H9 (cell line): ENCODE measurements at regions not wholly inside any gene's neighbourhood (a gene's known extent, or its start where the extent isn't known, plus 50 kb on each side); places are given as distances from the start of the nearest gene placed in this dataset.

Source experiments
- DNase-seq: peaks from one replicate; pipeline ENCODE4 v3.0.0-alpha.2; 2017
- H2AFZ ChIP-seq: one replicate; pipeline ENCODE4 v1.6.1; 2013; ENCODE audit warnings: mild to moderate bottlenecking, low read length, control low read depth, moderate library complexity
- H2AK5ac ChIP-seq: 2 replicates; pipeline ENCODE4 v1.6.1; 2013; ENCODE audit warnings: low read length, control low read depth, mixed read lengths; ENCODE audit not compliant: insufficient read length
- H2BK120ac ChIP-seq: one replicate; pipeline ENCODE4 v1.6.1; 2013; ENCODE audit warnings: low read depth, mild to moderate bottlenecking, low read length, control low read depth, inconsistent platforms; ENCODE audit not compliant: poor library complexity, severe bottlenecking
- H2BK12ac ChIP-seq: 2 replicates; pipeline ENCODE4 v1.6.1; 2013; ENCODE audit warnings: low read length, control low read depth, mixed read lengths, low read depth; ENCODE audit not compliant: insufficient read length
- H2BK15ac ChIP-seq: 2 replicates; pipeline ENCODE4 v1.6.1; 2013; ENCODE audit warnings: low read depth, low read length, control low read depth
- H2BK20ac ChIP-seq: one replicate; pipeline ENCODE4 v1.6.1; 2013; ENCODE audit warnings: low read depth, mild to moderate bottlenecking, low read length, control low read depth, inconsistent platforms; ENCODE audit not compliant: poor library complexity, severe bottlenecking
- H2BK5ac ChIP-seq: 2 replicates; pipeline ENCODE4 v1.6.1; 2013; ENCODE audit warnings: low read length, control low read depth, mixed read lengths; ENCODE audit not compliant: insufficient read length
- H3K14ac ChIP-seq: 2 replicates; pipeline ENCODE4 v1.6.1; 2013; ENCODE audit warnings: low read length, control low read depth; ENCODE audit not compliant: insufficient read depth
- H3K18ac ChIP-seq: 2 replicates; pipeline ENCODE4 v1.6.1; 2013; ENCODE audit warnings: low read depth, mild to moderate bottlenecking, mixed read lengths, low read length, control low read depth; ENCODE audit not compliant: insufficient read length
- H3K23ac ChIP-seq: 2 replicates; pipeline ENCODE4 v1.6.1; 2013; ENCODE audit warnings: low read length, control low read depth, mixed read lengths, low read depth; ENCODE audit not compliant: insufficient read length
- H3K23me2 ChIP-seq: 2 replicates; pipeline ENCODE4 v1.6.1; 2013; ENCODE audit warnings: low read depth, mild to moderate bottlenecking, mixed read lengths, low read length, control low read depth; ENCODE audit not compliant: insufficient read length, poor library complexity, severe bottlenecking
- H3K27ac ChIP-seq: 2 replicates; pipeline ENCODE4 v1.5.1; 2013; ENCODE audit warnings: low read length, control low read depth, mixed read lengths, low read depth; ENCODE audit not compliant: insufficient read length
- H3K27me3 ChIP-seq: 2 replicates; pipeline ENCODE4 v1.6.1; 2013; ENCODE audit warnings: low read length, control low read depth, inconsistent platforms; ENCODE audit not compliant: insufficient read depth
- H3K4ac ChIP-seq: 2 replicates; pipeline ENCODE4 v1.6.1; 2013; ENCODE audit warnings: low read depth, mild to moderate bottlenecking, control low read depth, inconsistent platforms, low read length, moderate library complexity
- H3K4me1 ChIP-seq: 2 replicates; pipeline ENCODE4 v1.6.1; 2013; ENCODE audit warnings: low read length, control low read depth, inconsistent platforms; ENCODE audit not compliant: insufficient read depth
- H3K4me2 ChIP-seq: 2 replicates; pipeline ENCODE4 v1.6.1; 2013; ENCODE audit warnings: low read length, control low read depth, mixed read lengths; ENCODE audit not compliant: insufficient read length, insufficient read depth
- H3K56ac ChIP-seq: 2 replicates; pipeline ENCODE4 v1.6.1; 2013; ENCODE audit warnings: low read depth, mild to moderate bottlenecking, mixed read lengths, low read length, control low read depth; ENCODE audit not compliant: insufficient read length
- H3K79me1 ChIP-seq: 2 replicates; pipeline ENCODE4 v1.6.1; 2013; ENCODE audit warnings: low read depth, mild to moderate bottlenecking, moderate library complexity, low read length, control low read depth, inconsistent platforms; ENCODE audit not compliant: insufficient read depth, poor library complexity, severe bottlenecking
- H3K79me2 ChIP-seq: 2 replicates; pipeline ENCODE4 v1.6.1; 2013; ENCODE audit warnings: low read length, control low read depth, inconsistent platforms; ENCODE audit not compliant: insufficient read depth
- H3K9ac ChIP-seq: 2 replicates; pipeline ENCODE4 v1.6.1; 2013; ENCODE audit warnings: low read length, control low read depth, mixed read lengths; ENCODE audit not compliant: insufficient read length; ENCODE audit errors: extremely low read depth
- H3K9me3 ChIP-seq: one replicate; pipeline ENCODE4 v1.6.1; 2013; ENCODE audit warnings: low read depth, low read length, inconsistent platforms; ENCODE audit not compliant: control insufficient read depth
- H3T11ph ChIP-seq: one replicate; pipeline ENCODE4 v1.6.1; 2013; ENCODE audit warnings: mild to moderate bottlenecking, low read length, control low read depth, inconsistent platforms
- H4K20me1 ChIP-seq: one replicate; pipeline ENCODE4 v1.6.1; 2013; ENCODE audit not compliant: control insufficient read depth, insufficient read length, insufficient read depth
- H4K5ac ChIP-seq: 2 replicates; pipeline ENCODE4 v1.6.1; 2013; ENCODE audit warnings: low read depth, mild to moderate bottlenecking, mixed read lengths, low read length, control low read depth; ENCODE audit not compliant: insufficient read length
- H4K8ac ChIP-seq: replicated peaks from 2 replicates; pipeline ENCODE4 v1.6.1; 2013; ENCODE audit warnings: low read length, control low read depth, mixed read lengths, low read depth; ENCODE audit not compliant: insufficient read length
- H4K91ac ChIP-seq: 2 replicates; pipeline ENCODE4 v1.6.1; 2013; ENCODE audit warnings: low read depth, mild to moderate bottlenecking, moderate library complexity, mixed read lengths, low read length, control low read depth; ENCODE audit not compliant: insufficient read length
- H3K27ac Mint-ChIP-seq, 3 experiments: 2 replicates in 2 of 3; 3 replicates in 1 of 3; pipeline ENCODE4 v1.8.0; 2020 to 2021; ENCODE audit warnings: mixed read lengths in 3 of 3, mild to moderate bottlenecking in 1 of 3, moderate library complexity in 1 of 3
- H3K27me3 Mint-ChIP-seq: 2 replicates; pipeline ENCODE4 v1.8.0; 2021; ENCODE audit warnings: low read depth, mild to moderate bottlenecking, moderate library complexity, mixed read lengths
- H3K36me3 Mint-ChIP-seq, 3 experiments: 2 replicates in 2 of 3; 3 replicates in 1 of 3; pipeline ENCODE4 v1.8.0; 2020 to 2021; ENCODE audit warnings: low read depth in 3 of 3, mixed read lengths in 3 of 3; ENCODE audit not compliant: insufficient read depth in 1 of 3
- H3K4me1 Mint-ChIP-seq, 2 experiments: 2 replicates each; pipeline ENCODE4 v1.8.0; 2020; ENCODE audit warnings: mixed read lengths in 2 of 2
- H3K4me3 Mint-ChIP-seq, 2 experiments: 2 replicates in 1 of 2; 3 replicates in 1 of 2; pipeline ENCODE4 v1.8.0; 2020 to 2021; ENCODE audit warnings: mild to moderate bottlenecking in 2 of 2, mixed read lengths in 2 of 2, moderate library complexity in 1 of 2
- H3K9me3 Mint-ChIP-seq, 2 experiments: 2 replicates in 1 of 2; 3 replicates in 1 of 2; pipeline ENCODE4 v1.8.0; 2020; ENCODE audit warnings: mild to moderate bottlenecking in 2 of 2, mixed read lengths in 2 of 2, moderate library complexity in 1 of 2
- WGBS: extraction: QIAGEN DNeasy Blood & Tissue Kit; methylation state at CpG from one replicate; pipeline ENCODE4 v1.1.7; 2013; ENCODE audit warnings: missing lambda C conversion rate, low lambda C conversion rate, mixed read lengths; ENCODE audit not compliant: insufficient read length; ENCODE audit errors: extremely low coverage; 5-methylcytosine and 5-hydroxymethylcytosine counted together
- TF ChIP-seq, protein P1 (sequence below): fragments of 200-600 bp; sonication (generic); conservative IDR thresholded peaks from 3 replicates; pipeline ENCODE4 v1.8.0; 2021; ENCODE audit warnings: antibody characterized with exemption, mild to moderate bottlenecking

DNA sequence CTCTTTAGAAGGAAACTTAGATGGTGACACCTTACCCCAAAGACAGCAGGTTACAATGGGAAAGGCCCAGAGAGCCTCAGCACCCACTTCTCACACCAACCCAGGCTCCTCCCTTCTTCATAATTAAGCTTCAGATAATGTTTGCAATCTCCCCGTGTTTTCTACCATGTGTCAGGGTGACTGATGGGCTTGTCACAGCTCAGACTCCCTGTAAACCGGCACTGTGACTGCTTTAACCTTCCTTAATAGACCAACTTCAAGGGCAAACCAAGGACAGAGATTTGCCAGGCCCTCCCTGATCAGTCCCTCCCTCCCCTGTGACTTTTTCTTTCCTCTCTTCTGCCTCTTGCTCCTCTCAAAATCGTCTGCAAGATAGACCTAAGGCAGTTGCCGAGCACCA, 760.6 kb upstream of the EEF2KMT start:
- no CpG with 5 or more reads among the region's 4 CpGs for WGBS
- H3K4me1 ChIP-seq, result peaks cover 7% of the 10 kb centered on the region; the same call in 1 of the 2 replicates
- no peaks in the 10 kb centered on the region for H3K9me3 Mint-ChIP-seq

More for the DNA sequence above, 760.6 kb upstream of the EEF2KMT start:
- no peak for DNase-seq
- Mint-ChIP-seq H3K36me3 (no peaks in the 10 kb centered on the region; a peak in 2 of 7 replicates), H3K27ac (peak overlapping the region in 1 of 3 experiments; percentile 46; a peak in 2 of 7 replicates), H3K4me3 (no peak overlapping the region), H3K4me1 (peaks cover 23 to 29% of the 10 kb centered on the region in 2 experiments), H3K27me3 (peaks cover 3% of the 10 kb centered on the region; the same call in 1 of the 2 replicates)
- Histone ChIP-seq H2BK15ac (no peak overlapping the region), H3K4ac (no peak overlapping the region), H3K23ac (no peak overlapping the region), H3T11ph (no peak overlapping the region), H4K8ac (no peak overlapping the region), H3K27me3 (no peaks in the 10 kb centered on the region), H3K79me2 (no peaks in the 10 kb centered on the region), H4K5ac (no peak overlapping the region), H2BK12ac (no peak overlapping the region), H2BK120ac (no peak overlapping the region), H3K9me3 (no peaks in the 10 kb centered on the region), H2AFZ (no peak overlapping the region), H3K9ac (no peak overlapping the region), H2BK20ac (no peak overlapping the region), H4K20me1 (no peaks in the 10 kb centered on the region), H3K4me2 (no peak overlapping the region), H4K91ac (no peak overlapping the region), H3K79me1 (no peaks in the 10 kb centered on the region), H3K14ac (no peak overlapping the region), H3K27ac (no peak overlapping the region), H3K23me2 (no peaks in the 10 kb centered on the region), H2AK5ac (no peak overlapping the region), H3K56ac (no peak overlapping the region), H3K18ac (no peak overlapping the region), H2BK5ac (no peak overlapping the region)
- TF ChIP-seq, protein P1, sequence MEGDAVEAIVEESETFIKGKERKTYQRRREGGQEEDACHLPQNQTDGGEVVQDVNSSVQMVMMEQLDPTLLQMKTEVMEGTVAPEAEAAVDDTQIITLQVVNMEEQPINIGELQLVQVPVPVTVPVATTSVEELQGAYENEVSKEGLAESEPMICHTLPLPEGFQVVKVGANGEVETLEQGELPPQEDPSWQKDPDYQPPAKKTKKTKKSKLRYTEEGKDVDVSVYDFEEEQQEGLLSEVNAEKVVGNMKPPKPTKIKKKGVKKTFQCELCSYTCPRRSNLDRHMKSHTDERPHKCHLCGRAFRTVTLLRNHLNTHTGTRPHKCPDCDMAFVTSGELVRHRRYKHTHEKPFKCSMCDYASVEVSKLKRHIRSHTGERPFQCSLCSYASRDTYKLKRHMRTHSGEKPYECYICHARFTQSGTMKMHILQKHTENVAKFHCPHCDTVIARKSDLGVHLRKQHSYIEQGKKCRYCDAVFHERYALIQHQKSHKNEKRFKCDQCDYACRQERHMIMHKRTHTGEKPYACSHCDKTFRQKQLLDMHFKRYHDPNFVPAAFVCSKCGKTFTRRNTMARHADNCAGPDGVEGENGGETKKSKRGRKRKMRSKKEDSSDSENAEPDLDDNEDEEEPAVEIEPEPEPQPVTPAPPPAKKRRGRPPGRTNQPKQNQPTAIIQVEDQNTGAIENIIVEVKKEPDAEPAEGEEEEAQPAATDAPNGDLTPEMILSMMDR, result no peak
